Fibroblast of skin of scalp (primary cell): ENCODE measurements at regions not wholly inside any gene's neighbourhood (a gene's known extent, or its start where the extent isn't known, plus 50 kb on each side); places are given as distances from the start of the nearest gene placed in this dataset.

Experiments
- DNase-seq: peaks from one replicate; pipeline ENCODE4 v3.0.0-alpha.2; 2013

GRCh38 chr13:76745261-76746200, 140.7 kb downstream of the KCTD12 start:
- DNase-seq, result no peak

- DNase-seq, result no peak
These were observed 144.6 kb downstream of the KCTD12 start for GRCh38 chr13:76741624-76742023.

GRCh38 chr13:76741046-76741445, 145.2 kb downstream of the KCTD12 start:
- DNase-seq, result no peak

DNA sequence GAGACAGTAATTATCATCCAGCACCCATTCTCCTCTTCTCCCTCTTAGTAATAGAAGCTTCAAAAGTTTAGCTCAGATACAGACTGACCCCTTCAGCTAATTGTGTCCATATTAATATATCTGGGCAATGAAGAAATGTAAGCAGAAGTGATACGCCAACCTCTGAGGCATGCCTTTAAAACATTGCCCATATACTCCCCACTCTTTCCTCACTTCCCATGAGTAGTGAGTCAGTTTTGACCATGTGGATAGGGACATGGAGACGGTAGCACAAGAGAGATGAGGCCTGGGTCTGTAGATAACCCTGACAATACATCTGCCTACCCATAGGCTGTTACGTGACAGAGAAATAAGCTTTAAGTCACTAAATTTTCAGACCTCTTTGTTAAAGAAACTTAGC, 147.6 kb downstream of the KCTD12 start:
- DNase-seq, result no peak

DNA sequence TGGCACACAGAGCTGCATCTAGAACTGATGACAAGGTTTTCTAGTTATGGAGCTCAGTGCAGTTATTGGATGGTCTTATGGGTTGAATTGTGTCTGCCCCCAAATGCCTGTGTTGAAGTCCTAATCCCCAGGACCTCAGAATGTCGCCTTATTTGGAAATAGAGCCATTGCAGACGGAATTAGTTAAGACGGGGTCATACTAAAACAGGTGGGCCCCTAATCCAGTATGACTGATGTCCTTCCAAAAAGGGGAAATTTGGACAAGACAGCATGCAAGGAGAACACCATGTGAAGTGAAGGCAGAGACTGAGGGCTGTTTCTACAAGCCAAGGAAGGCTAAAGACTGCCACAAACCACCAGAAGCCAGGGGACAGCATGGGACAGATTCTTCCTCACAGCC, 148.7 kb downstream of the KCTD12 start:
- no peak for DNase-seq

DNA sequence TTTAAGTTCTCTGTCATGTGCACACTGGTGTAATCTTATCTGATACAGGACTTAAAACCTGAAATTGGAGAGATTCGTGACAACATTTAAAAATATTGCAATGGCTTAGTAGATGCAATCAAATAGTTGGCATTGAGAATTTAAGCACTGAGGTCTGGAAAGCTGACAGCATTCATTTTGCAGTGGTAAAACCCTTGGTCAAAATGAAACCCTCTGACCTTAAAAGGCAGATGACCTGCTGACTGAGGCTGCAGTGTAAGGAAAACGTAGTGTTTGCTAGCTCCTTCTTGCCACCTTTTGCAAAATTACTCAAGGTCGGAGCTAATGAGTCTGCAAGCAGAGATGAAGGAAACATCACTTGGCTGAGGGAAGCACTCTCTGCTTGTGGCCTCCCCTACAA, 150.6 kb downstream of the KCTD12 start:
- no peak for DNase-seq

DNA sequence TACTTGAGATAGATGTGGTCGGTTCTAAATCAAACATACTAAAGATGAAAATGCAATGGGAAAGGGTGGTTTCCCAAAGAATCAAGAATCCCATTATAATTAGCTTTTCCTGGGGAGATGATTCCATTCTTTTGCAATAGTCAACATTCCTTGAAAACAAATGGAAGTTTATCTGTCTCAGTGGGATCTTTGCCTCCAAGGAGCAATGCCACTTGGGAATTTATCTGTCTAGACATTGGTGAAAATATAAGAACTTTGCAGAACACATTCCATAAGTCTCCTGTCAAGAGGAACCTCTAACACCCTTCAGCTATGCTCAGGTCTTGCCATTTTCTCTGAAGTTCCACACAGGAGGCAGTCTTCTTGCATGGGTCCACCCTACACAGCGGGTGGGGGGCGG, 152.5 kb downstream of the KCTD12 start:
- peak; percentile 78 for DNase-seq

DNA sequence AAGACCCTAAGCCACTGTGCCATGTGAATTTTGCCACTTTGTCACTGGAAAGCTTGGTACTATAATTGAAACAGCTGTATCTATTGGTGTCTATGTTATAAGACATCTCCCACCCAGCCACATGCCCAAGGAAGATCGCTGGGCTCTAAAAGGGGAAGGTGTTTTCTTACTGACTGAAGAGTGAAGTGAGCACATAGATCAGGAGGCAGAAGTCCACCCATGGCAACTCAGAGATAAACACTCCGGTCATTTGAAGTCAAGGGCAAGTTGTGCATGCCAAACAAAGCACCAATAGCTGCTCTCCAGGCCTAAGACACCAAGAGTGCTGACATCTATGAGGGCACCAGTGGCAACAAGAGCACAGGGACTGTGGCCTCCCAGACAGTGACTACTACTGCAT, 153.8 kb downstream of the KCTD12 start:
- no peak for DNase-seq

GRCh38 chr13:76730220-76730619, 156.0 kb downstream of the KCTD12 start:
- peak; percentile 54 for DNase-seq

DNA sequence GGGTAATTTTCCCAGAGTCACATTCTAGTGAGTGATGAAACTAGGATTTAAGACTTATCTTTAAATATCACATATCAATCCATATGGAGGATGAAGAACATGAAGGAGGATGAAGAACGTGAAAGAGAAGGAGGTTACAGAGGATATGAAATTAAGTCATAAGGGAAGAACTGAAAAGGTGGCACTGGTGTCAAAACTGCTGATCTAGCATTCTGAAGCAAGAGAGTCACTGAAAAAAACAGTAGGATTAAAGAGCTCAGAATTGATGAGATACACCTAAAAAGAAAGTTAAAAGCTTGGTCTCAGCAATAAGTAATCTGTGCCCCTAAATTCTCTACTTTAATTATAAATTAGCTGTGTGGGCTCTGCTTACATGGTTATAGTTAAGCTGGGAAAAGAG, 156.5 kb downstream of the KCTD12 start:
- no peak for DNase-seq

GRCh38 chr13:76725896-76726295, 160.3 kb downstream of the KCTD12 start:
- no peak for DNase-seq

GRCh38 chr13:76725211-76725610, 161.0 kb downstream of the KCTD12 start:
- DNase-seq, result peak; percentile 38

DNA sequence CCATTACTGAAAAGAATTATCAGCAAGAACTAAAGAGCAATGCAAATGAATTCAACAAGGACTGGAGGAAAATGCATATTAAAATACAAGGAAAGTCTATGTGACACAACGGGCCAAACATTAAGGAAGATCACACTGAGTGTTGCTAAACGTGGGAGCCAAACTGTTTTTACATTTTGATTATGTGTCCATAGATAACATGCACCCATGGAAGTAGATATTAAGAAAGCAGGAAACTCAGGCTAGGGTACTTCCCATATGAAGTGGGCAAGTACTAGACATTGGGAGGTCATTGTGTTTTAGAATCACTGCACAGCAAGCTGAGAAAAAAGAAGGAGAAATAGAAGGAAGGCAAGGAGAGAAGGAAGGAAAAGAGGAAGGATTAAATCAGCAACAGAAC, 161.8 kb downstream of the KCTD12 start:
- DNase-seq, result no peak

DNA sequence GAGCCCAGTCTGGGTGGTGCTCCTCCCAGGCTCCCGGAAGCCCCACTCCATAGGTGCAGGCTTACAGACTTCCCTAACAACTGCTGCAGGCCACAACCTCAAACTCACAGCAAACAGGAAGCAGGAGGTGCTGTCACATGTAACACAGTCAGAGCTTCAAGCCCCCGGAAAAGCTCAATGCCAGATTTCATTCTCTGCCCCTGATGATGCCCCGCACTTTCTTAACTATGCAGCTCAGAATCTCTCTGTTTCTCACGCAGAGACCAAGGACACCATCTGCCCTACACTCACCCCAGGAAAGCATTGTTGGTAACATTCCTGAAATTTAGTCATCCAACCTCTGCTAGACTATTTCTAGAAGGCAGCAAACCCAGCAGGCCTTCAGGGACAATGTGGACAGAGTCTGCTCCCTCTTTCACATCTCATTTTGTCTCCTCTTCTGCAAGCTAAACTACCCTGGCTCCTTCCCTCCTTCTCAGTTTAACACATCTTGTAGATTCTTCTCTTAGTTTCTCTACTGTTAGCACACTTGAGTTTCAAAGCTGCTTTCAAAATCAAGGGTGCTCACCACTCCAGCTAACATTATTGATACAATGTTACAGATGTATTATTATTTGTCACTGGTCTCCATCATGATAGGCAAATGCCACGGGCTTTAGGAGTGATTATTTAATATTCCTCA, 162.5 kb downstream of the KCTD12 start:
- peak; percentile 94 for DNase-seq

DNA sequence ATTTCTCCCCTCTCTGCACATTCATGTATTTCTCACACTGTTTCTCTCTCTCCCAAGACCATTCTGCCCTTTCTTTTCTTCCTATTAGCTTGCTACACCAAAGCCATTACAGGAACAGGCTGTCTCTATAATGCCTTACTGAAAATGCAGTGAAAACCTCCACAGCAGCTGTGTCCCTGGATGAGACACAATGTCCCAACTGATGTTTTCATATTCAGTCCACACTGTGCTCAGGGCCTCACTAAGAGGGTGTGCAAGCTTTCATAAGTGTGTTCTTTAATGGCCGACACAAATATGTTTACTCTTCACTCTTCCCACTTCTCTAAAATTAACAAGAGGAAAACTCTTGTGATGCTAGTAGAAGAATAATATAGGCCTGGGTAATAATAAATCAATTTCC, 163.4 kb downstream of the KCTD12 start:
- DNase-seq, result no peak

- DNase-seq, result no peak
These were observed 165.4 kb downstream of the KCTD12 start for GRCh38 chr13:76720821-76721220.

DNA sequence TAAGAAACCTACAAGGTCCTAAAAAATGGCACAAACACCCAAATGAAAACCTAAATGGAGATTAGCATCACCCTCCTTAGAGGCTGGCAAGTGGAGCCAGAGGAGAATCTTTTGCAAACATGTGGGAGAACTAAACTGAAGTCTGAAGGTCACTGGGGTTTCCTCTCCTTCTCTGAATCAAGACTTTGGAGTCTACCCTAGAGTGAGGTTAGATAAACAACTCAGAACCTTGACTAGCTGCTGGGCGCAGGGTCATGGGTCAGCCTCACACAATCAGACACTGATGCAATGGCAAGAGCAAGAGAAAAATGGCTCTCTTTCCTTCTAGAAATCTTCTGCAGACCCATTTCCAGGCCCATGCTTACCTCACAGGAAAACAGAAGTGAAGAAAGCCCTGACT, 165.8 kb downstream of the KCTD12 start:
- DNase-seq, result no peak

GRCh38 chr13:76719955-76720354, 166.2 kb downstream of the KCTD12 start:
- no peak for DNase-seq

DNA sequence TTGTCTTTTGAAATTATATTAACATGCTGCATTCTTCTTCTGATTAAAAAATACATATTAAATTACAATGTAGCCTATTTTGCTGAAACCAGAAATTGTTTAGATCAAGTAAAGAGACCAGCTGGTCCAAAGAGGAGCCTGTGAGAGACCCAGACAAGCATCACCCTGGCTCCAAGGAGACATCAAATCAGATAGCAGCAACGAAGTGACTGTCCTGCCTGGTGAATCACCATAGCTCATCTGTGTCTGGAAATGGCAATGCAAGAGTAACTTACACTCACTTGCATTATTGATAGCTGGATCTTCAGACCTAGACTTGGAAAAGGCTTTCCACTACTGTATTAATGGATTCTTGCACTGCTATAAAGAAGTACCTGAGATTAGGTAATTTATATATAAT, 169.1 kb downstream of the KCTD12 start:
- peak; percentile 71 for DNase-seq

DNA sequence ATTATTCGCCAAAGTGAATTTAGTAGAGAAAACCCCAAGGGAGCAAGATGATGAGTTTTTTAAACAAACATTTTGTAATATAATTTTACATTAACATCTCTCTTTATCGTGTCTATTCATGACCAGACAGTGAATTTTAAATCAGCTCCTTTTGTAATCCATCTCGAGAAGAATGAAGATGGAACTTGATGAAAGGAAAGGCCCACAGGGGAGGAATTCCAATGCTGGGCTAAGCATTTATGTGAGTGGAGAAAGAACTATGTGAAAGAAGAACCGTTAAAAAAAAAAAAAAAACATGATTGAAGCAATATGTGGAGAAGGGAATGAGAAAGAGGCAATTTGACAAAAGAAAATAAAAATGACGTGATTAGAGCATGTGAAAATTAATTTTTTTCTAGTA, 170.6 kb downstream of the KCTD12 start:
- peak; percentile 91 for DNase-seq

DNA sequence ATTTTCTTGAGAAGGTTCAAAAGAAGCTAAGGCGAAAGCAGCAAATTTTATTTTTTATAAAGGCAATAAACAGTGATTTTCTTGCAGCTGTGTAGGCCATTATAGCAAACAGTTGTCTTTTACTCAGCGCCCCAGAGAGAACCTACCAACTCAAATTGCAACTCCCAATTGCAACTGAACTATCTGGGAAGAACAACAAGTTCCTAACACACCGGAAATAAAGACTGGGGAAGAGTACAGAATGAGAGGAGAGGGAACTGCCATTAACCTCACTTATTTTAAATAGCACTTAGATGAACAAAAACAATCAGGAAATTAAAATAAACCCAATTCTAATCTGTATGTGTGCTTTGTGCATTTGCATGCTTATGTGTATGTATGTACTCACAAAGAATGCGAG, 171.1 kb downstream of the KCTD12 start:
- DNase-seq, result no peak

- no peak for DNase-seq
These were observed 172.9 kb downstream of the KCTD12 start for GRCh38 chr13:76713280-76713679.

GRCh38 chr13:76711550-76712182, 174.5 kb downstream of the KCTD12 start:
- peak; percentile 93 for DNase-seq

- no peak for DNase-seq
These were observed 176.4 kb downstream of the KCTD12 start for GRCh38 chr13:76709851-76710250.
